ENCODE measurements at regions not wholly inside any gene's neighbourhood (a gene's known extent, or its start where the extent isn't known, plus 50 kb on each side); places are given as distances from the start of the nearest gene placed in this dataset.

DNA sequence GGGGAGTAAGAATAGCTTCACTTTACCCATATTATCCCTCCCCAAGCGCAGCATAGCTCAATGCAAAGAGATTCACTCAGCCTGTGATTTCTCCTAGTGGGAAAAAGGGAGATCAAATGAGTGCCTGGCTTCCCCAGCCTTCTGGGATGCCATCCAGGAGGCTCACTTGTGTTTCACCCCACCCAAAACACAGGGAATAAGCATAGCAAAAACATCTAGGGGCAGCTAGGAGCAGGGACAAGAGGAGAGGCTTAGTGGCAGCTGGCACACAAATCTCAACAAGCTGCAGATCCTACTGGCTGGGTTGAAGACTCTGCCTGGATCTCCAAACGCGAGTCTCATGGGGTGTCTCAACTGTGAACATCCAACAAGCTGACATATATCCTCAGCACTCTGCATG is 715.8 kb downstream of the RNF144B start:
- TF ChIP-seq, protein P1, sequence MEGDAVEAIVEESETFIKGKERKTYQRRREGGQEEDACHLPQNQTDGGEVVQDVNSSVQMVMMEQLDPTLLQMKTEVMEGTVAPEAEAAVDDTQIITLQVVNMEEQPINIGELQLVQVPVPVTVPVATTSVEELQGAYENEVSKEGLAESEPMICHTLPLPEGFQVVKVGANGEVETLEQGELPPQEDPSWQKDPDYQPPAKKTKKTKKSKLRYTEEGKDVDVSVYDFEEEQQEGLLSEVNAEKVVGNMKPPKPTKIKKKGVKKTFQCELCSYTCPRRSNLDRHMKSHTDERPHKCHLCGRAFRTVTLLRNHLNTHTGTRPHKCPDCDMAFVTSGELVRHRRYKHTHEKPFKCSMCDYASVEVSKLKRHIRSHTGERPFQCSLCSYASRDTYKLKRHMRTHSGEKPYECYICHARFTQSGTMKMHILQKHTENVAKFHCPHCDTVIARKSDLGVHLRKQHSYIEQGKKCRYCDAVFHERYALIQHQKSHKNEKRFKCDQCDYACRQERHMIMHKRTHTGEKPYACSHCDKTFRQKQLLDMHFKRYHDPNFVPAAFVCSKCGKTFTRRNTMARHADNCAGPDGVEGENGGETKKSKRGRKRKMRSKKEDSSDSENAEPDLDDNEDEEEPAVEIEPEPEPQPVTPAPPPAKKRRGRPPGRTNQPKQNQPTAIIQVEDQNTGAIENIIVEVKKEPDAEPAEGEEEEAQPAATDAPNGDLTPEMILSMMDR (IDR thresholded peaks at IDR 0.05; ENCODE audit: extremely low read depth in 1 of 2, insufficient read depth in 1 of 2, low read depth in 1 of 2, low read length in 2 of 2): no peak
- TF ChIP-seq POLR2A (IDR thresholded peaks at IDR 0.05; ENCODE audit: low read depth, low read length) (no peak), EZH2 (IDR thresholded peaks at IDR 0.05; ENCODE audit: borderline replicate concordance, low read depth, low read length, severe bottlenecking) (no peak), POLR2AphosphoS5 (IDR thresholded peaks at IDR 0.05; ENCODE audit: insufficient read depth, low read depth, low read length) (no peak), JUN (IDR thresholded peaks at IDR 0.05; ENCODE audit: borderline replicate concordance, insufficient read depth, insufficient read length, low read depth) (no peak), MYC (IDR thresholded peaks at IDR 0.05; ENCODE audit: low read depth, low read length) (no peak)
- TF ChIP-seq, protein P2, sequence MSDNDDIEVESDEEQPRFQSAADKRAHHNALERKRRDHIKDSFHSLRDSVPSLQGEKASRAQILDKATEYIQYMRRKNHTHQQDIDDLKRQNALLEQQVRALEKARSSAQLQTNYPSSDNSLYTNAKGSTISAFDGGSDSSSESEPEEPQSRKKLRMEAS (IDR thresholded peaks at IDR 0.05; ENCODE audit: insufficient read depth, insufficient read length): no peak

Data from endothelial cell of umbilical vein (primary cell).